GM19395 (cell line): ENCODE measurements at regions not wholly inside any gene's neighbourhood (a gene's known extent, or its start where the extent isn't known, plus 50 kb on each side); places are given as distances from the start of the nearest gene placed in this dataset.
A peak's percentile ranks its signal among the peaks of the same experiment; 100 is the strongest.
"Not testable (repeated sequence)": the region's sequence is repeated elsewhere in the genome, so short reads cannot be mapped to it uniquely, and the experiment has no call there.

Experiments used
- ATAC-seq: cut with Tn5 transposase; IDR thresholded peaks from one replicate; pipeline ENCODE4 v1.9.1; 2021; ENCODE audit warnings: mild to moderate bottlenecking, moderate library complexity; ENCODE audit not compliant: unreplicated experiment

- ATAC-seq = no peak
These were observed 60.2 kb downstream of the TFAP2C start for GRCh38 chr20:56689318-56689717.

- ATAC-seq = no peak
These were observed 60.9 kb downstream of the TFAP2C start for GRCh38 chr20:56689852-56690485.

GRCh38 chr20:56690531-56691175 is 61.5 kb downstream of the TFAP2C start:
- no peak for ATAC-seq

- ATAC-seq = no peak
These were observed 62.4 kb downstream of the TFAP2C start for GRCh38 chr20:56691325-56691998.

- no peak for ATAC-seq
These were observed 64.1 kb downstream of the TFAP2C start for GRCh38 chr20:56693217-56693616.

- no peak for ATAC-seq
These were observed 68.4 kb downstream of the TFAP2C start for GRCh38 chr20:56697476-56697875.

- no peak for ATAC-seq
These were observed 69.2 kb downstream of the TFAP2C start for GRCh38 chr20:56698297-56698696.

- no peak for ATAC-seq
These were observed 69.6 kb downstream of the TFAP2C start for GRCh38 chr20:56698749-56699148.

- no peak for ATAC-seq
These were observed 74.1 kb downstream of the TFAP2C start for GRCh38 chr20:56702931-56703840.

- no peak for ATAC-seq
These were observed 77.8 kb downstream of the TFAP2C start for GRCh38 chr20:56706867-56707360.

GRCh38 chr20:56708991-56709390 is 79.9 kb downstream of the TFAP2C start:
- ATAC-seq = no peak

- no peak for ATAC-seq
These were observed 81.0 kb downstream of the TFAP2C start for GRCh38 chr20:56710125-56710524.

- ATAC-seq = not testable (repeated sequence)
These were observed 81.5 kb downstream of the TFAP2C start for GRCh38 chr20:56710577-56710976.

GRCh38 chr20:56711018-56711417 is 81.9 kb downstream of the TFAP2C start:
- no peak for ATAC-seq

GRCh38 chr20:56715309-56715708 is 86.2 kb downstream of the TFAP2C start:
- ATAC-seq = no peak

- no peak for ATAC-seq
These were observed 86.9 kb downstream of the TFAP2C start for GRCh38 chr20:56715902-56716519.

GRCh38 chr20:56716806-56717205 is 87.7 kb downstream of the TFAP2C start:
- no peak for ATAC-seq

GRCh38 chr20:56718816-56719215 is 89.7 kb downstream of the TFAP2C start:
- ATAC-seq = no peak

GRCh38 chr20:56720620-56721213 is 91.6 kb downstream of the TFAP2C start:
- ATAC-seq = no peak

- peak; percentile 69 for ATAC-seq
These were observed 92.9 kb downstream of the TFAP2C start for GRCh38 chr20:56722042-56722441.
